ENCODE measurements at regions not wholly inside any gene's neighbourhood (a gene's known extent, or its start where the extent isn't known, plus 50 kb on each side); places are given as distances from the start of the nearest gene placed in this dataset.

DNA sequence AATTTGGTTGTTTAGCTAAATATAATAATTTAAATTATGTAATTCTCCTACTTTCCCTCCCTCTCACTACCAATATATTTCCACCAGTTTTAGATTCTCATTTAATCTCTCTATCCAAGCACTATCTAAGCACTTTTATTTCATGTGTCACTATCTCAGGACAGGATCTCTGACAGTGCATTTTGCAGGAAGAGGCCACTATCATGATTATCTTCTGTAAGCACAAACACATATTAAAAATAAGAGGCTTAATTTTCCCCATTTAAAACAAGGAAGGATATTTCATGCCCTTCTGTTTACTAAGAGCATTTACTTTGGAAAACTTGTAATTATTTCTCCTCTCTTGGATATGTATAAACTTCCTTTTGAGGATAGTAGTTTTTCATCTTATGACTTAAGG is 726.2 kb upstream of the ZNF804A start:
- ATAC-seq, result no peak
- Mint-ChIP-seq H3K27me3 (ENCODE audit: insufficient read depth, low read depth, poor library complexity) (no peaks in the 10 kb centered on the region), H3K27ac (no peak overlapping the region), H3K36me3 (ENCODE audit: low read depth) (no peaks in the 10 kb centered on the region), H3K9me3 (no peaks in the 10 kb centered on the region), H3K4me3 (no peak overlapping the region), H3K4me1 (no peaks in the 10 kb centered on the region)
- H4K20me1 ChIP-seq (replicated peaks; ENCODE audit: insufficient read depth), result no peaks in the 10 kb centered on the region
- no peak overlapping the region for H2AFZ ChIP-seq
- H3F3A ChIP-seq (replicated peaks; ENCODE audit: low read depth), result no peaks in the 10 kb centered on the region
- TF ChIP-seq EZH2 (IDR thresholded peaks at IDR 0.05; ENCODE audit: low read depth, unreplicated experiment) (no peak), CREB1 (CRISPR knock-in tag; IDR thresholded peaks at IDR 0.05; ENCODE audit: low read depth) (no peak), NANOG (IDR thresholded peaks at IDR 0.05; ENCODE audit: borderline replicate concordance) (no peak), POLR2AphosphoS5 (IDR thresholded peaks at IDR 0.05; ENCODE audit: low read depth) (no peak), ZNF331 (CRISPR knock-in tag; IDR thresholded peaks at IDR 0.05; ENCODE audit: low read depth) (no peak), ZNF114 (CRISPR knock-in tag; IDR thresholded peaks at IDR 0.05) (no peak), EZH2phosphoT487 (IDR thresholded peaks at IDR 0.05; ENCODE audit: unreplicated experiment) (no peak), STAT1 (IDR thresholded peaks at IDR 0.05; ENCODE audit: unreplicated experiment) (no peak), JUNB (IDR thresholded peaks at IDR 0.05; ENCODE audit: unreplicated experiment) (no peak)
- TF ChIP-seq, protein P1, sequence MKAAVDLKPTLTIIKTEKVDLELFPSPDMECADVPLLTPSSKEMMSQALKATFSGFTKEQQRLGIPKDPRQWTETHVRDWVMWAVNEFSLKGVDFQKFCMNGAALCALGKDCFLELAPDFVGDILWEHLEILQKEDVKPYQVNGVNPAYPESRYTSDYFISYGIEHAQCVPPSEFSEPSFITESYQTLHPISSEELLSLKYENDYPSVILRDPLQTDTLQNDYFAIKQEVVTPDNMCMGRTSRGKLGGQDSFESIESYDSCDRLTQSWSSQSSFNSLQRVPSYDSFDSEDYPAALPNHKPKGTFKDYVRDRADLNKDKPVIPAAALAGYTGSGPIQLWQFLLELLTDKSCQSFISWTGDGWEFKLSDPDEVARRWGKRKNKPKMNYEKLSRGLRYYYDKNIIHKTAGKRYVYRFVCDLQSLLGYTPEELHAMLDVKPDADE (IDR thresholded peaks at IDR 0.05), result no peak
- TF ChIP-seq, protein P2, sequence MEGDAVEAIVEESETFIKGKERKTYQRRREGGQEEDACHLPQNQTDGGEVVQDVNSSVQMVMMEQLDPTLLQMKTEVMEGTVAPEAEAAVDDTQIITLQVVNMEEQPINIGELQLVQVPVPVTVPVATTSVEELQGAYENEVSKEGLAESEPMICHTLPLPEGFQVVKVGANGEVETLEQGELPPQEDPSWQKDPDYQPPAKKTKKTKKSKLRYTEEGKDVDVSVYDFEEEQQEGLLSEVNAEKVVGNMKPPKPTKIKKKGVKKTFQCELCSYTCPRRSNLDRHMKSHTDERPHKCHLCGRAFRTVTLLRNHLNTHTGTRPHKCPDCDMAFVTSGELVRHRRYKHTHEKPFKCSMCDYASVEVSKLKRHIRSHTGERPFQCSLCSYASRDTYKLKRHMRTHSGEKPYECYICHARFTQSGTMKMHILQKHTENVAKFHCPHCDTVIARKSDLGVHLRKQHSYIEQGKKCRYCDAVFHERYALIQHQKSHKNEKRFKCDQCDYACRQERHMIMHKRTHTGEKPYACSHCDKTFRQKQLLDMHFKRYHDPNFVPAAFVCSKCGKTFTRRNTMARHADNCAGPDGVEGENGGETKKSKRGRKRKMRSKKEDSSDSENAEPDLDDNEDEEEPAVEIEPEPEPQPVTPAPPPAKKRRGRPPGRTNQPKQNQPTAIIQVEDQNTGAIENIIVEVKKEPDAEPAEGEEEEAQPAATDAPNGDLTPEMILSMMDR (conservative IDR thresholded peaks at IDR 0.05; ENCODE audit: low read depth in 2 of 2), result no peak
- TF ChIP-seq, protein P3, sequence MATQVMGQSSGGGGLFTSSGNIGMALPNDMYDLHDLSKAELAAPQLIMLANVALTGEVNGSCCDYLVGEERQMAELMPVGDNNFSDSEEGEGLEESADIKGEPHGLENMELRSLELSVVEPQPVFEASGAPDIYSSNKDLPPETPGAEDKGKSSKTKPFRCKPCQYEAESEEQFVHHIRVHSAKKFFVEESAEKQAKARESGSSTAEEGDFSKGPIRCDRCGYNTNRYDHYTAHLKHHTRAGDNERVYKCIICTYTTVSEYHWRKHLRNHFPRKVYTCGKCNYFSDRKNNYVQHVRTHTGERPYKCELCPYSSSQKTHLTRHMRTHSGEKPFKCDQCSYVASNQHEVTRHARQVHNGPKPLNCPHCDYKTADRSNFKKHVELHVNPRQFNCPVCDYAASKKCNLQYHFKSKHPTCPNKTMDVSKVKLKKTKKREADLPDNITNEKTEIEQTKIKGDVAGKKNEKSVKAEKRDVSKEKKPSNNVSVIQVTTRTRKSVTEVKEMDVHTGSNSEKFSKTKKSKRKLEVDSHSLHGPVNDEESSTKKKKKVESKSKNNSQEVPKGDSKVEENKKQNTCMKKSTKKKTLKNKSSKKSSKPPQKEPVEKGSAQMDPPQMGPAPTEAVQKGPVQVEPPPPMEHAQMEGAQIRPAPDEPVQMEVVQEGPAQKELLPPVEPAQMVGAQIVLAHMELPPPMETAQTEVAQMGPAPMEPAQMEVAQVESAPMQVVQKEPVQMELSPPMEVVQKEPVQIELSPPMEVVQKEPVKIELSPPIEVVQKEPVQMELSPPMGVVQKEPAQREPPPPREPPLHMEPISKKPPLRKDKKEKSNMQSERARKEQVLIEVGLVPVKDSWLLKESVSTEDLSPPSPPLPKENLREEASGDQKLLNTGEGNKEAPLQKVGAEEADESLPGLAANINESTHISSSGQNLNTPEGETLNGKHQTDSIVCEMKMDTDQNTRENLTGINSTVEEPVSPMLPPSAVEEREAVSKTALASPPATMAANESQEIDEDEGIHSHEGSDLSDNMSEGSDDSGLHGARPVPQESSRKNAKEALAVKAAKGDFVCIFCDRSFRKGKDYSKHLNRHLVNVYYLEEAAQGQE (IDR thresholded peaks at IDR 0.05; ENCODE audit: unreplicated experiment), result no peak
- TF ChIP-seq, protein P4, sequence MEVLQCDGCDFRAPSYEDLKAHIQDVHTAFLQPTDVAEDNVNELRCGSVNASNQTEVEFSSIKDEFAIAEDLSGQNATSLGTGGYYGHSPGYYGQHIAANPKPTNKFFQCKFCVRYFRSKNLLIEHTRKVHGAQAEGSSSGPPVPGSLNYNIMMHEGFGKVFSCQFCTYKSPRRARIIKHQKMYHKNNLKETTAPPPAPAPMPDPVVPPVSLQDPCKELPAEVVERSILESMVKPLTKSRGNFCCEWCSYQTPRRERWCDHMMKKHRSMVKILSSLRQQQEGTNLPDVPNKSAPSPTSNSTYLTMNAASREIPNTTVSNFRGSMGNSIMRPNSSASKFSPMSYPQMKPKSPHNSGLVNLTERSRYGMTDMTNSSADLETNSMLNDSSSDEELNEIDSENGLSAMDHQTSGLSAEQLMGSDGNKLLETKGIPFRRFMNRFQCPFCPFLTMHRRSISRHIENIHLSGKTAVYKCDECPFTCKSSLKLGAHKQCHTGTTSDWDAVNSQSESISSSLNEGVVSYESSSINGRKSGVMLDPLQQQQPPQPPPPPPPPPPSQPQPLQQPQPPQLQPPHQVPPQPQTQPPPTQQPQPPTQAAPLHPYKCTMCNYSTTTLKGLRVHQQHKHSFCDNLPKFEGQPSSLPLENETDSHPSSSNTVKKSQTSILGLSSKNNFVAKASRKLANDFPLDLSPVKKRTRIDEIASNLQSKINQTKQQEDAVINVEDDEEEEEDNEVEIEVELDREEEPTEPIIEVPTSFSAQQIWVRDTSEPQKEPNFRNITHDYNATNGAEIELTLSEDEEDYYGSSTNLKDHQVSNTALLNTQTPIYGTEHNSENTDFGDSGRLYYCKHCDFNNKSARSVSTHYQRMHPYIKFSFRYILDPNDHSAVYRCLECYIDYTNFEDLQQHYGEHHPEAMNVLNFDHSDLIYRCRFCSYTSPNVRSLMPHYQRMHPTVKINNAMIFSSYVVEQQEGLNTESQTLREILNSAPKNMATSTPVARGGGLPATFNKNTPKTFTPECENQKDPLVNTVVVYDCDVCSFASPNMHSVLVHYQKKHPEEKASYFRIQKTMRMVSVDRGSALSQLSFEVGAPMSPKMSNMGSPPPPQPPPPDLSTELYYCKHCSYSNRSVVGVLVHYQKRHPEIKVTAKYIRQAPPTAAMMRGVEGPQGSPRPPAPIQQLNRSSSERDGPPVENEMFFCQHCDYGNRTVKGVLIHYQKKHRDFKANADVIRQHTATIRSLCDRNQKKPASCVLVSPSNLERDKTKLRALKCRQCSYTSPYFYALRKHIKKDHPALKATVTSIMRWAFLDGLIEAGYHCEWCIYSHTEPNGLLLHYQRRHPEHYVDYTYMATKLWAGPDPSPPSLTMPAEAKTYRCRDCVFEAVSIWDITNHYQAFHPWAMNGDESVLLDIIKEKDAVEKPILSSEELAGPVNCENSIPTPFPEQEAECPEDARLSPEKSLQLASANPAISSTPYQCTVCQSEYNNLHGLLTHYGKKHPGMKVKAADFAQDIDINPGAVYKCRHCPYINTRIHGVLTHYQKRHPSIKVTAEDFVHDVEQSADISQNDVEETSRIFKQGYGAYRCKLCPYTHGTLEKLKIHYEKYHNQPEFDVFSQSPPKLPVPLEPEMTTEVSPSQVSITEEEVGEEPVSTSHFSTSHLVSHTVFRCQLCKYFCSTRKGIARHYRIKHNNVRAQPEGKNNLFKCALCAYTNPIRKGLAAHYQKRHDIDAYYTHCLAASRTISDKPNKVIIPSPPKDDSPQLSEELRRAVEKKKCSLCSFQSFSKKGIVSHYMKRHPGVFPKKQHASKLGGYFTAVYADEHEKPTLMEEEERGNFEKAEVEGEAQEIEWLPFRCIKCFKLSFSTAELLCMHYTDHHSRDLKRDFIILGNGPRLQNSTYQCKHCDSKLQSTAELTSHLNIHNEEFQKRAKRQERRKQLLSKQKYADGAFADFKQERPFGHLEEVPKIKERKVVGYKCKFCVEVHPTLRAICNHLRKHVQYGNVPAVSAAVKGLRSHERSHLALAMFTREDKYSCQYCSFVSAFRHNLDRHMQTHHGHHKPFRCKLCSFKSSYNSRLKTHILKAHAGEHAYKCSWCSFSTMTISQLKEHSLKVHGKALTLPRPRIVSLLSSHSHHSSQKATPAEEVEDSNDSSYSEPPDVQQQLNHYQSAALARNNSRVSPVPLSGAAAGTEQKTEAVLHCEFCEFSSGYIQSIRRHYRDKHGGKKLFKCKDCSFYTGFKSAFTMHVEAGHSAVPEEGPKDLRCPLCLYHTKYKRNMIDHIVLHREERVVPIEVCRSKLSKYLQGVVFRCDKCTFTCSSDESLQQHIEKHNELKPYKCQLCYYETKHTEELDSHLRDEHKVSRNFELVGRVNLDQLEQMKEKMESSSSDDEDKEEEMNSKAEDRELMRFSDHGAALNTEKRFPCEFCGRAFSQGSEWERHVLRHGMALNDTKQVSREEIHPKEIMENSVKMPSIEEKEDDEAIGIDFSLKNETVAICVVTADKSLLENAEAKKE (CRISPR knock-in tag; IDR thresholded peaks at IDR 0.05), result no peak
- no peak overlapping the region for H3K4me3 ChIP-seq
- no peak for DNase-seq (ENCODE audit: low spot score)
- no peaks in the 10 kb centered on the region for H3K27me3 ChIP-seq (ENCODE audit: insufficient read depth)
- no peaks in the 10 kb centered on the region for H3K4me1 ChIP-seq (ENCODE audit: insufficient read depth)
- H3K36me3 ChIP-seq (ENCODE audit: insufficient read depth), result no peaks in the 10 kb centered on the region
- H3K79me2 ChIP-seq (replicated peaks; ENCODE audit: insufficient read depth), result no peaks in the 10 kb centered on the region
- no peaks in the 10 kb centered on the region for H3K9me2 ChIP-seq (ENCODE audit: insufficient read depth)
- no peak overlapping the region for H3K27ac ChIP-seq (ENCODE audit: low read depth)
- H3K4me2 ChIP-seq, result no peak overlapping the region

Data from GM23338 (cell line).